Left lung (tissue), 4 donors: ENCODE measurements at regions not wholly inside any gene's neighbourhood (a gene's known extent, or its start where the extent isn't known, plus 50 kb on each side); places are given as distances from the start of the nearest gene placed in this dataset.

Experiments
- ATAC-seq: fragments of 200-7000 bp; cut with Tn5 transposase; one replicate; pipeline ENCODE4 v1.9.1; 2020; ENCODE audit warnings: moderate library complexity
- DNase-seq, 4 donors: peaks; one replicate each; pipeline ENCODE4 v3.0.0-alpha.2; 2013 to 2020
- H3K27ac ChIP-seq, 2 donors: fragments of 200-600 bp; sonication (generic) in 1 of 2; one replicate each; pipeline versions ENCODE4 v1.5.0 to v1.8.0; 2020 to 2021
- H3K27me3 ChIP-seq, 2 donors: fragments of 200-600 bp; sonication (generic) in 1 of 2; one replicate each; pipeline versions ENCODE4 v1.5.0 to v1.8.0; 2020 to 2021
- H3K36me3 ChIP-seq, 2 donors: fragments of 200-600 bp; sonication (generic) in 1 of 2; one replicate each; pipeline versions ENCODE4 v1.5.0 to v1.8.0; 2020 to 2021
- H3K4me1 ChIP-seq, 2 donors: fragments of 200-600 bp; one replicate each; pipeline ENCODE4 v1.8.0; 2021
- H3K4me3 ChIP-seq, 2 donors: fragments of 200-600 bp; sonication (generic) in 1 of 2; one replicate each; pipeline versions ENCODE4 v1.5.0 to v1.8.0; 2020 to 2021; ENCODE audit warnings: mild to moderate bottlenecking in 1 of 2
- H3K9me3 ChIP-seq, 2 donors: fragments of 200-600 bp; sonication (generic) in 1 of 2; one replicate each; pipeline versions ENCODE4 v1.5.0 to v1.8.0; 2020 to 2021
- CTCF ChIP-seq, 2 donors: fragments of 200-600 bp; sonication (generic) in 1 of 2; IDR thresholded peaks; one replicate each; pipeline versions ENCODE4 v1.5.0 to v1.8.0; 2021; ENCODE audit warnings: antibody characterized with exemption in 2 of 2
- intact Hi-C, 2 donors: fragments of 100-400 bp; cut with DNase I; formaldehyde crosslinking; loops; one replicate each; pipeline versions ENCODE4 v1.11.2 to v1.14.2; 2022
- donor health status: DM: no; HTN: yes; CAD: no.
- donor health status: DM: no; HTN: no; CAD: no.

GRCh38 chr2:228703152-228703551 is 521.7 kb upstream of the SPHKAP start:
- ATAC-seq: no peak
- intact Hi-C loops: no loop called here
- H3K4me1 ChIP-seq: no peaks in the 10 kb centered on the region

GRCh38 chr2:228701506-228701905 is 520.0 kb upstream of the SPHKAP start:
- no peaks in the 10 kb centered on the region for H3K9me3 ChIP-seq
- H3K27me3 ChIP-seq: no peaks in the 10 kb centered on the region
- no peak for TF ChIP-seq CTCF (IDR thresholded peaks at IDR 0.05)
- DNase-seq: no peak
- no peak overlapping the region for H3K27ac ChIP-seq
- no peaks in the 10 kb centered on the region for H3K36me3 ChIP-seq
- intact Hi-C loops: no loop called here
- H3K4me1 ChIP-seq: no peaks in the 10 kb centered on the region
- H3K4me3 ChIP-seq: no peak overlapping the region
- ATAC-seq: no peak

More at GRCh38 chr2:228703152-228703551, 521.7 kb upstream of the SPHKAP start:
- no peaks in the 10 kb centered on the region for H3K36me3 ChIP-seq
- DNase-seq: no peak
- H3K9me3 ChIP-seq: no peaks in the 10 kb centered on the region
- H3K4me3 ChIP-seq: no peak overlapping the region
- TF ChIP-seq CTCF (IDR thresholded peaks at IDR 0.05): no peak
- no peak overlapping the region for H3K27ac ChIP-seq
- no peaks in the 10 kb centered on the region for H3K27me3 ChIP-seq

- Histone ChIP-seq H3K4me3 (no peak overlapping the region), H3K27me3 (no peaks in the 10 kb centered on the region), H3K27ac (no peak overlapping the region), H3K36me3 (no peaks in the 10 kb centered on the region), H3K9me3 (no peaks in the 10 kb centered on the region), H3K4me1 (no peaks in the 10 kb centered on the region)
- TF ChIP-seq CTCF (IDR thresholded peaks at IDR 0.05): no peak
- no peak for ATAC-seq
- DNase-seq: no peak
- intact Hi-C loops: no loop called here
Observed at GRCh38 chr2:228700638-228701037, 519.2 kb upstream of the SPHKAP start.

GRCh38 chr2:228699888-228700287 is 518.4 kb upstream of the SPHKAP start:
- intact Hi-C loops: loop anchor here in 1 of 2 donors (10.0 kb wide), 1 partner anchor 575 kb away; the partner anchor contains the start of gene PID1
- H3K36me3 ChIP-seq: no peaks in the 10 kb centered on the region
- H3K4me3 ChIP-seq: no peak overlapping the region
- DNase-seq (no peak), ATAC-seq (no peak)
- no peak for TF ChIP-seq CTCF (IDR thresholded peaks at IDR 0.05)
- H3K9me3 ChIP-seq: no peaks in the 10 kb centered on the region
- no peaks in the 10 kb centered on the region for H3K4me1 ChIP-seq
- H3K27ac ChIP-seq: no peak overlapping the region
- H3K27me3 ChIP-seq: no peaks in the 10 kb centered on the region

GRCh38 chr2:228699400-228699799 is 517.9 kb upstream of the SPHKAP start:
- ATAC-seq (peak; percentile 40), DNase-seq (peak in 1 of 4 donors; percentile 57)
- Histone ChIP-seq H3K4me1 (no peaks in the 10 kb centered on the region), H3K36me3 (no peaks in the 10 kb centered on the region), H3K27ac (no peak overlapping the region), H3K4me3 (no peak overlapping the region), H3K9me3 (no peaks in the 10 kb centered on the region), H3K27me3 (no peaks in the 10 kb centered on the region)
- no peak for TF ChIP-seq CTCF (IDR thresholded peaks at IDR 0.05)
- intact Hi-C loops: loop anchor here in 1 of 2 donors (10.0 kb wide), 1 partner anchor 575 kb away; the partner anchor contains the start of gene PID1
